22Rv1 (cell line): ENCODE measurements at regions not wholly inside any gene's neighbourhood (a gene's known extent, or its start where the extent isn't known, plus 50 kb on each side); places are given as distances from the start of the nearest gene placed in this dataset.

Source experiments
- H3K27ac ChIP-seq: fragments of 450-650 bp; 2 replicates; pipeline ENCODE4 v1.5.1; 2017
- ZFX ChIP-seq: fragments of 450-650 bp; IDR thresholded peaks from 2 replicates; pipeline ENCODE4 v1.6.1; 2017; ENCODE audit warnings: antibody characterized with exemption, borderline replicate concordance
- TF ChIP-seq, protein P1 (sequence below): fragments of 450-650 bp; IDR thresholded peaks from 2 replicates; pipeline ENCODE4 v1.5.1; 2017; ENCODE audit warnings: mild to moderate bottlenecking

DNA sequence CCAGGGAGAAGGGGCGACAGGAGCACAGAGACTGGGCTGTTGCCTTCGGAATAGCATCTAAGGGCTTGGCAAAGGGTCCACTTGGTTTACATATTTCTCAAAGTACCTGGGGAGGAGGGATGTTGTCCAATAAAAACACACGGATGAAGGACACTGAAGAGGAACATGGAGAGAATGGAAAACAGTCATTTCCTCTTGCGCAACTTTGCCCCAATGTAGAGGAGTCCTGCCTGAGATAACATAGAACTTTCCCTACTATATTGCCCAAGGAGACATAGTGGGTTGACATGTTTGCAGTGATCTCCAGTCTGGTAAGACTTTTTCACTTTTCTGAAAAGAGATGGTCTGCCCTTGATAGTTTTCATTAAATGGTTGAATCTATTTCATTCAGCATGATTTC lies 468.8 kb upstream of the SUCLG2 start:
- no peak for TF ChIP-seq ZFX
- TF ChIP-seq, protein P1, sequence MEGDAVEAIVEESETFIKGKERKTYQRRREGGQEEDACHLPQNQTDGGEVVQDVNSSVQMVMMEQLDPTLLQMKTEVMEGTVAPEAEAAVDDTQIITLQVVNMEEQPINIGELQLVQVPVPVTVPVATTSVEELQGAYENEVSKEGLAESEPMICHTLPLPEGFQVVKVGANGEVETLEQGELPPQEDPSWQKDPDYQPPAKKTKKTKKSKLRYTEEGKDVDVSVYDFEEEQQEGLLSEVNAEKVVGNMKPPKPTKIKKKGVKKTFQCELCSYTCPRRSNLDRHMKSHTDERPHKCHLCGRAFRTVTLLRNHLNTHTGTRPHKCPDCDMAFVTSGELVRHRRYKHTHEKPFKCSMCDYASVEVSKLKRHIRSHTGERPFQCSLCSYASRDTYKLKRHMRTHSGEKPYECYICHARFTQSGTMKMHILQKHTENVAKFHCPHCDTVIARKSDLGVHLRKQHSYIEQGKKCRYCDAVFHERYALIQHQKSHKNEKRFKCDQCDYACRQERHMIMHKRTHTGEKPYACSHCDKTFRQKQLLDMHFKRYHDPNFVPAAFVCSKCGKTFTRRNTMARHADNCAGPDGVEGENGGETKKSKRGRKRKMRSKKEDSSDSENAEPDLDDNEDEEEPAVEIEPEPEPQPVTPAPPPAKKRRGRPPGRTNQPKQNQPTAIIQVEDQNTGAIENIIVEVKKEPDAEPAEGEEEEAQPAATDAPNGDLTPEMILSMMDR, result no peak

DNA sequence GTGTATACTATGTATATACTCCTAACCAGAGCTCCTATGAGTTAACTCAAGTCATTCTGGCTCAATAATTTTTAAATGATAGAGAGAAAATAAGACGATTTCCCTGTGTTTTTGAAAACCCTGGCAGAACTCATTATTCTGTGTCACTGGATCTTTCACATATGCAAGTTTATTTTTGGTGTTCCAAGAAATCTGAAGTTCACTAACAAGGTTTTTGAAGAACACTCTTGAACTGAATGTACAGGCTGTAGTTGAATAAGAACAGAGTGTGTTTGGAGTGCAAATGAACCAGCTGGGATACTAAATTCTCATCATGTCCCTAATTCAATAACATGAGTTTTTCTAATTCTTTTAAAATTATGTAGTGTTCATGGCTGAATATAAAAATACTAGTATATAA lies 466.9 kb upstream of the SUCLG2 start:
- no peak overlapping the region for H3K27ac ChIP-seq
- TF ChIP-seq ZFX, result no peak
- TF ChIP-seq, protein P1, result no peak

More for the DNA sequence above, 468.8 kb upstream of the SUCLG2 start:
- H3K27ac ChIP-seq, result no peak overlapping the region

DNA sequence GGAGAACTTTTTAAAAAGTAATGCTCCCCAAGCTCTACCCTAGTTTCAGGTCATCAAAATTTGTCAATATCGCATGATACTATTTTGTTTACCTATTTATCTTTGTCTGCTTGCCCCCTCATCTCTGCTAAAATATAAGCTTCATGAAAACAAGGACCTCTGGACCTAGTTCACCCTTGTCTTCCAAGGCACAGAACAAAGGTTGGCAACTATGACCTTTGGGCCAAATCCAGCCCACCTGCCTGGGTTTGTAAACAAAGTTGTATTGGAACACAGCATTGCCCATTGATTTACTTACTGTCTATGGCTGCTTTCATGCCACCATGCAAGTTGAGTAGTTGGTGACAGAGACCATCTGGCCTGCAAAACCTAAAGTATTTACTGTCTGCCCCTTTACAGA lies 462.2 kb upstream of the SUCLG2 start:
- TF ChIP-seq ZFX, result no peak
- TF ChIP-seq, protein P1, result no peak
- no peak overlapping the region for H3K27ac ChIP-seq

DNA sequence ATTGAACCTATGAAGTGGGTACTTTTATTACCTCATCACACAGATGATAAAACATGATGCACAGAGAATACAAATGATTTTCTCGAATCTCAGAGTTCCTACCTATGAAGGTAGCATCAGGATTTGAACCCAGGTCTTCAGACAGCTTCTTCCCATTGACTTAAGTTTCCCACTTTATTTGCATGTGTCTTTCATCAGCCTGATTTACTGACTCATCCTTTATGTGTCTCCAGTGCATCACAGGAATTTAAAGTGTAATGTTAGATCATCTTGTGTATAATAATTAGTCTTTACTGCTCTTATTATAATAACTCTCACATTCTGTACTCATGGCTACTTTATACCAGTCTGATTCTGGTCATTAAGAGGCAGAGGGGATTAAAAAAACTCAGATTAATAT lies 449.4 kb upstream of the SUCLG2 start:
- no peak overlapping the region for H3K27ac ChIP-seq
- no peak for TF ChIP-seq ZFX
- TF ChIP-seq, protein P1, result no peak

DNA sequence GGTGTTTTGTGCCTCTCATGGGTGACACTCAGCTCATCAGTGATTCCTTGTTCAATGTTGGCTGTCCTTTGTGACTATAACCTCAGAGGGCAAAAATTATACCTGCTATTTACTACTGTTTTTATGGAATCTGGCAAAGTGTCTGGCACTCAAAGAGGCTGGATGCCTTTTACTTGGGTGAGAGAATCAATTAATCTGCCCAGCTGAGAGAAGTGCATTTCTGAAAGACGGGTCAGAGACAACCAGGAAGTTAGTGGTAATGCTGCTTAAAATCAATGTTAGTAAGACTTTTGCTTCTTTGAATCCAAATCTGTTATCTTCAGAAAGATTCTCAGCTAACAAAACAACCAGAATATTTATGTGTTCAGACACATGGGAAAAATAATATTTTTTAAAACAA lies 436.2 kb upstream of the SUCLG2 start:
- H3K27ac ChIP-seq, result no peak overlapping the region
- TF ChIP-seq, protein P1, result no peak
- no peak for TF ChIP-seq ZFX

DNA sequence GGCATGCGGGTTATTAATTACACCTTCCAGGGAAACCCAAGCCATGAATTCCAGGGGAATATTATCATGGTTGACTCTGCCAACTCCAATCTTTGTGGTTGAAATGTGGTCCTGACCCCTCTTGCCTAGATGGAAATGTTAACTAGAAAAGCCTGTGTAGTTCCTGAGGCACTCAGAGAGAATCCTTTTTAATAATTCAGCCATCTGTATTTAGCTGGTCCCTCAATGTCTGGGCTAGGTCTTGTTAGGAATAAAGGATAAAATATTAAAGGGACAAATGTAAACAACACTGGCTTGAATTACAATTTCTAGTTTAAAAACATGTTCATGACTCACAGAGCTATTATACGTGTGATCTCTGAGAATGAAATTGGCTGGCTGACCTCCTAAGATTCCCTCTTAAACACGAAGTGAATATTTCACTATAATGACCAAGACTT lies 435.2 kb upstream of the SUCLG2 start:
- TF ChIP-seq, protein P1, result no peak
- no peak for TF ChIP-seq ZFX
- no peak overlapping the region for H3K27ac ChIP-seq

DNA sequence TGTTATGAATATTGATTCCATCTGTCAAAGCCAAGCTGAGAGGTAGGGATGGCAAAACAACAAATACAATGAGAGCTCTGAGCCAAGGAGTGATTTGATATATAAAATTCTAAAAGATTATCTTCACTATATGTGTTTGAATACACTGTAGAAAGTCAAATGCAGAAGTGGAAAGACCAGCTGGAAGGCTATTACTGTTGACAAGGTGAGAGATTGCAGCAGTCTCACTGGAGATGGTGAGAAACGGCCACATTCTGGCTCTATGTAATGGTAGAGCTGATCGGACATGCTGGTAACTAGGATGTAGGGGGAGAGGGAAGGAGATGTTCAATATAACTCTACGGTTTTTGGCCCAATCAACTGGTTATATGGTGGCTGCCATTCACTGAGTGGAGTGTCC lies 434.2 kb upstream of the SUCLG2 start:
- H3K27ac ChIP-seq, result no peak overlapping the region
- TF ChIP-seq, protein P1, result no peak
- TF ChIP-seq ZFX, result no peak
